ENCODE measurements at regions not wholly inside any gene's neighbourhood (a gene's known extent, or its start where the extent isn't known, plus 50 kb on each side); places are given as distances from the start of the nearest gene placed in this dataset.

GRCh38 chr2:41869542-41870264 lies 178.1 kb upstream of the PKDCC start:
- DNase-seq, result peak; percentile 57
- Histone ChIP-seq H3K4me3 (ENCODE audit: low read length) (no peak overlapping the region), H4K20me1 (ENCODE audit: insufficient read depth, low read length) (no peaks in the 10 kb centered on the region), H3K79me2 (ENCODE audit: low read length) (no peaks in the 10 kb centered on the region), H3K27ac (ENCODE audit: low read length) (no peak overlapping the region), H3K9ac (ENCODE audit: low read length) (no peak overlapping the region), H2AFZ (ENCODE audit: low read length) (no peak overlapping the region), H3K4me1 (ENCODE audit: low read length) (0 out of 2 replicates have a peak, but pooled peaks cover 7% of the 10 kb centered on the region), H3K4me2 (ENCODE audit: low read depth, low read length) (no peak overlapping the region), H3K36me3 (replicated peaks; ENCODE audit: insufficient read depth, low read length) (no peaks in the 10 kb centered on the region), H3K9me3 (replicated peaks; ENCODE audit: insufficient read depth, low read length) (no peaks in the 10 kb centered on the region), H3F3A (ENCODE audit: insufficient read depth, low read length) (no peaks in the 10 kb centered on the region), H3K9me2 (replicated peaks; ENCODE audit: insufficient read depth, low read length) (no peaks in the 10 kb centered on the region), H3K27me3 (replicated peaks; ENCODE audit: insufficient read depth, low read length) (no peaks in the 10 kb centered on the region)
- TF ChIP-seq CTCF (IDR thresholded peaks at IDR 0.05; ENCODE audit: low read length), result peak; percentile 81
- TF ChIP-seq EZH2 (optimal IDR thresholded peaks at IDR 0.05; ENCODE audit: low read depth, low read length), result no peak
- no peak for TF ChIP-seq EZH2phosphoT487 (IDR thresholded peaks at IDR 0.05; ENCODE audit: low read length)

- H3K4me1 ChIP-seq (ENCODE audit: low read length), result 0 out of 2 replicates have a peak, but pooled peaks cover 7% of the 10 kb centered on the region
- no peak overlapping the region for H3K4me2 ChIP-seq (ENCODE audit: low read depth, low read length)
Observed at GRCh38 chr2:41870265-41870585, 177.6 kb upstream of the PKDCC start.

GRCh38 chr2:41871080-41871479 lies 176.7 kb upstream of the PKDCC start:
- Histone ChIP-seq H3K4me3 (ENCODE audit: low read length) (no peak overlapping the region), H3K9me2 (replicated peaks; ENCODE audit: insufficient read depth, low read length) (no peaks in the 10 kb centered on the region), H4K20me1 (ENCODE audit: insufficient read depth, low read length) (no peaks in the 10 kb centered on the region), H2AFZ (ENCODE audit: low read length) (no peak overlapping the region), H3K4me1 (ENCODE audit: low read length) (0 out of 2 replicates have a peak, but pooled peaks cover 7% of the 10 kb centered on the region), H3K27ac (ENCODE audit: low read length) (no peak overlapping the region), H3K9me3 (replicated peaks; ENCODE audit: insufficient read depth, low read length) (no peaks in the 10 kb centered on the region), H3K36me3 (replicated peaks; ENCODE audit: insufficient read depth, low read length) (no peaks in the 10 kb centered on the region), H3K79me2 (ENCODE audit: low read length) (no peaks in the 10 kb centered on the region), H3K27me3 (replicated peaks; ENCODE audit: insufficient read depth, low read length) (no peaks in the 10 kb centered on the region), H3K4me2 (ENCODE audit: low read depth, low read length) (no peak overlapping the region), H3K9ac (ENCODE audit: low read length) (no peak overlapping the region), H3F3A (ENCODE audit: insufficient read depth, low read length) (no peaks in the 10 kb centered on the region)
- no peak for TF ChIP-seq CTCF (IDR thresholded peaks at IDR 0.05; ENCODE audit: low read length)
- no peak for DNase-seq

More at GRCh38 chr2:41870265-41870585, 177.6 kb upstream of the PKDCC start:
- H3K4me3 ChIP-seq (ENCODE audit: low read length), result no peak overlapping the region
- H3K9ac ChIP-seq (ENCODE audit: low read length), result no peak overlapping the region
- H3K27me3 ChIP-seq (replicated peaks; ENCODE audit: insufficient read depth, low read length), result no peaks in the 10 kb centered on the region
- no peaks in the 10 kb centered on the region for H4K20me1 ChIP-seq (ENCODE audit: insufficient read depth, low read length)
- no peak for DNase-seq
- H3K36me3 ChIP-seq (replicated peaks; ENCODE audit: insufficient read depth, low read length), result no peaks in the 10 kb centered on the region
- H3K9me3 ChIP-seq (replicated peaks; ENCODE audit: insufficient read depth, low read length), result no peaks in the 10 kb centered on the region
- H3K27ac ChIP-seq (ENCODE audit: low read length), result no peak overlapping the region
- H3F3A ChIP-seq (ENCODE audit: insufficient read depth, low read length), result no peaks in the 10 kb centered on the region
- H3K9me2 ChIP-seq (replicated peaks; ENCODE audit: insufficient read depth, low read length), result no peaks in the 10 kb centered on the region
- TF ChIP-seq EZH2phosphoT487 (IDR thresholded peaks at IDR 0.05; ENCODE audit: low read length), result no peak
- no peak for TF ChIP-seq EZH2 (optimal IDR thresholded peaks at IDR 0.05; ENCODE audit: low read depth, low read length)
- no peak for TF ChIP-seq CTCF (IDR thresholded peaks at IDR 0.05; ENCODE audit: low read length)
- no peak overlapping the region for H2AFZ ChIP-seq (ENCODE audit: low read length)
- no peaks in the 10 kb centered on the region for H3K79me2 ChIP-seq (ENCODE audit: low read length)

All from MM.1S (cell line).